ENCODE measurements at regions not wholly inside any gene's neighbourhood (a gene's known extent, or its start where the extent isn't known, plus 50 kb on each side); places are given as distances from the start of the nearest gene placed in this dataset.

DNA sequence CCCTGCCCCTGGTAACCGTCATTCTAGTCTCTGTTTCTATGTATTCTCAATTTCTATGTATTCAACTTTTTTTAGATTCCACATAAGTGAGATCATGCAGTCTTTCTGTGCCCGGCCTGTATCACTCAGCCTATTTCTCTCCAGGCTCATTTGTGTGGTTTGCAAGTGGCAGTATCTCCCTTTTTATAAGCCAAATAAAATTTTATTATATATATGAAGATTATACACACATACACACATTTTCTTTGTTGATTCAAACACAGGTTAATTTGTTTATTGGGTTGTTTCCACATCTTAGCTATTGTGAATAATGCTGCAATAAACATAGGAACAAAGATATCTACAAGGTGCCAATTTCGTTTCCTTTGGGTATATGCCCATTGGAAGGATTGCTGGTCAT, 571.7 kb downstream of the DHX35 start:
- no peak for TF ChIP-seq POLR2A (IDR thresholded peaks at IDR 0.05; ENCODE audit: low read length)
- no peak for TF ChIP-seq GATA1 (IDR thresholded peaks at IDR 0.05; ENCODE audit: low read depth, low read length)
